GM19467 (cell line): ENCODE measurements at regions not wholly inside any gene's neighbourhood (a gene's known extent, or its start where the extent isn't known, plus 50 kb on each side); places are given as distances from the start of the nearest gene placed in this dataset.
A peak's percentile ranks its signal among the peaks of the same experiment; 100 is the strongest.
"Not testable (repeated sequence)": the region's sequence is repeated elsewhere in the genome, so short reads cannot be mapped to it uniquely, and the experiment has no call there.

Experiments used
- ATAC-seq: cut with Tn5 transposase; IDR thresholded peaks from one replicate; pipeline ENCODE4 v1.9.1; 2021; ENCODE audit warnings: mild to moderate bottlenecking, moderate library complexity; ENCODE audit not compliant: unreplicated experiment

DNA sequence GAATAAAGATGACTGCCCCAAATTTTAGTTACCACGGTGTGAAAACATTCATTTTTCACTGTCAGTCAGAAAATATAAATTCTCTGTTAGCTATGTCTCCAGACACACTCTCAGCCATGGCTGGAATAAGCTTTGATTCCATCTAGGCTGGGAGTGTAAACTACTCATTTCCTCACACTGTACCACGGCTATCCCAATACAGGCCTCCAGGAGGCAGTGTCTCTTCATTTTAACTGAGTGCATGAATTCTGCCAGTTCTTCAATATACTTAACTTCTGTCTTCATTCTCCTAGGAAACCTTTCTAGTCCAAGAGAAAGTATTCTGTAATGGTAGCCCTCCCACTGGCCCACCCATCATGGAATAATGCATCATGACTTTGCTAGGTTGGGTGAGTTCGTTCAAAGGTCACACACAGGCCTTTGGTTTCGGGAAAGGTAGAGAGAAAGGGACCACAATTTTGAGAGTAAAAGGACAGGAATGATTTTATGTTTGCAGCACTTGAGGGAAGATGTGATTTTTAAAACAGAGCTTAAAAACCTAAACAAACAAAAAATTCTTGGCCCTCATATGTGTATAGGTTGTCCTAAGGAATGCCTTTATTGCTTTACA is 381.1 kb downstream of the SEC23A start:
- ATAC-seq = peak; percentile 89

DNA sequence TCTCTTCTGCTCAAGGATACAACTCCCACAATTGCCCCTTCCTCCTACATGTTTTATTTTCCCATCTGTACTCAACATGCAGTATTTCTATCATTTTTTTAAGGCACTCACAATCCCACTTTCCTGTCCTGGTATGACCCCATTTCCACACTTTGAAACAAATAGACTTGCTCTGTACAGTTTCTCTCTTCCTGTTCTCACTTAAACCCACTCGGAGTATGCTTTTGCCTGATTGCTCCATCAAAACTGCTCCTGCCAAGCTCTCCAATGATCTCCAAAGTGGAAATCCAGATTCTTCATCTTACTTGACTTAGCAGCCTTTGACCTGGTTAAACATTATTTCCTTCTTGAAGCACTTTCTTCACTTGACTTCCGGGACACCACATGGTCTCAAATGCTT is 384.5 kb downstream of the SEC23A start:
- ATAC-seq = no peak

DNA sequence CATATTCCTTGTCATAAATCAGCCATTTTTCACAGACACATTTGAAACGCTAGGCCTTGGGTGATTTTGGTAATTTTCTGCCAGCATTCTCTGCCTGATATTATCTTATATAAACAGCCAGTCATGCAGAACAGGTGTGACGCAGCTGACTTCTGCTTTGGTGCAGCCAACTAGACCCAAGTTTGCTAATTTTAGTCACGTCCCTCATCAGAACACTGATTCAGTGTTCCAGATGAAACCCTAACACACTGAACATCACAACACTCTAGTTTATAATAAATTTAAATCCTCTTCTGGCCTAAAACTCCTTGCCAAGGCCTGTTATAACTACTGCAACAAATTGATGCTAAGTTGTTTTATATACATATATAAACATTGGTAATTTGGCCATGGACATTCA is 386.1 kb downstream of the SEC23A start:
- no peak for ATAC-seq

DNA sequence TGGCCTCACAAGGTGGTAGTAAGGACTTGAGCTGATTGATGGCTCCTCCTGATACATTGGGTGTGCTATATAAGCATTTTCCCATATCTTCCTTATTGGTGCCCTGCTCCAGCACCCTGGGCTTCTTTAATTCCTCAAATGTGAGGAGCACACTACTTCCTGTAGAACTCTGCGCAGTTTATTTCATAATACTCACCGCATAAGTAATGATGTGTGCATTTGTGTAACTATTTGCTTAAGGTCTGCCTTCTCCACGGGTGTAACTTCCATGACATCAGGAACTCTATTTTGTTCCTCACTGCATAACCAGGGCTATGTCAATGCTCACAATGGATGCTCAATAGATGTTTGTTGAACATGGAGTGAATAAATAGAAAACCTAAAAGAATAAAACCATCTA is 392.2 kb downstream of the SEC23A start:
- ATAC-seq = no peak

DNA sequence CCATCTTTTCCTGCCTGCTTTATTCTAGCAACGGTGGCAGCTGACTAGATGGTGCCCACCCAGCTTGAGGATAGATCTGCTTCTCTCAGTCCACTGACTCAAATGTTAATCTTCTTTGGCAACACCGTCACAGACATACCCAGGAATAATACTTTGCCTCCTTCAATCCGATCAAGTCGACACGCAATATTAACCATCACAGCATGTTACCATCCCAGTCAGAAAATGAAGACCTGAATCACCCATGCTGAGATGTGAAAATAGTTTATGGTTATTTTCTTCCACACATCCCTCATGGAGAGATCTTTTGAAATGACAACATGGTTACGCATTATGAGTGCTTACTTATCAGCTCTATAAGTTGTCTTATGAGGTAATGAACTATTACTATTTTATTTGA is 392.8 kb downstream of the SEC23A start:
- ATAC-seq = no peak

DNA sequence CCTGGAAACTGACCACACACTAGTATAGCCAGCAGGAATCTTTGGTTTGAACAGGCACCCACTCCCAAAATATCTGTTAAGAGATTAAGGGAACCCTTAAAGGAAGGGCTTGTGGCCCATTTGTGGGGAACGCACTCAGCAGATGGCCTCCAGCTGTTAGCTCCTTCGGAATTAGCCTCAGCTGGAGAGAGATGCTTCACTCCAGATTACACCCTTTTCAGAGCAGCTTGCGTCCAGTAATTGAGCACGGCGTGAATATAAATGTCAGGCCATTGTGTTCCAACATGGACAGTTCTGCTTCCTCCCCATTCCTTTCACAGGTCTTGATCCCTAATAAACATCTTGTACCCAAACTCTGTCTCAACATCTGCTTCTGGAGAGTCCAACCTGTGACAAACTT is 397.8 kb downstream of the SEC23A start:
- no peak for ATAC-seq

DNA sequence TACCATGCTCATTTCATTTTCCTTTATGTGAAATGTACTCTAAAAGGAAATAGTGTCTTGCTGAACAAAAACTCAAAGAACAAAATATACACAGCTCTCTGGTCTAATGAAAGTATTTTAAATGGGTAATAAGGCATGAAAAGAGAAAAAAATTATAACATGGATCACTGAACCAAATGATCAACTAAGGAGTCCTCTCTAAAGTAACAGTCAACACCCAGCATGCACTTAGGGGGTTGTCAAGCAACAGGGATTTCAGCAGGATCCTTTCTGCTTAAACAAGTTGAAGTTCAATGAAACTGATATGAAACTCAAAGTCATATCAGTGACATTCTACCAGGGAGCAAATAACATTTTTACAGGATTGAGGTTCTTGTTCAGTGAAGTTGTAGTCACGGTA is 398.8 kb downstream of the SEC23A start:
- ATAC-seq = no peak

DNA sequence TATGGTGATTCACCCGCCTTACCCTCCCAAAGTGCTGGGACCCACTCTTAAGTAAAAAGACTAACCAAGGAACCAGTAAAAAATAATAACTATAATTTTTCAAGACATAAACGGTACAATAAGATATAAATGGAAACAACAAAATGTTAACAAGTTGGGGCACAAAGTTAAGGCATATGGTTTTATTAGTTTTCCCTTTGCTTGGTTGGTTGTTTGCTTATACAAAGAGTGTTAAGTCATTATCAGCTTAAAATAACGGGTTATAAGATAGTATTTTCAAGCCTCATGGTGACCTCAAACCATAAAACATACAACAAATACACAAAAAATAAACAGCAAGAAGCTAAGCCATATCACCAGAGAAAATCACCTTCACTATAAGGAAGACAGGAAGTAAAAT is 406.1 kb downstream of the SEC23A start:
- ATAC-seq = no peak

DNA sequence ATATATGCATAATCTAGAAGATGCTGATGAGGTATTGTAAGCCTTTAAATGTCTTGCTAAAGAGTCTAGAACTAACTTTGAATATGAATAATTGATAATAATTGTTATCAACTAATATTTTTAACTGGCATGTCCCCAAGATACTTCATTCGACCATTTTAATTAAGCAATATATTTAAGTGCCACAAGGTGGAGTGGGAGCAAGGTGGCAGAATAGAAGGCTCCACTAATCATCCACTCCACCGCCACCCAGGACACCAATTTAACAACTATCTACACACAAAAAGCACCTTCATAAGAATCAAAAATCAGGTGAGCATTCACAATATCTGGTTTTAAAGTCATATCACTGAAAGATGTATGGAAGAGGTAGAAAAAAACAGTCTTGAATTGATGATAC is 409.6 kb downstream of the SEC23A start:
- ATAC-seq = no peak

DNA sequence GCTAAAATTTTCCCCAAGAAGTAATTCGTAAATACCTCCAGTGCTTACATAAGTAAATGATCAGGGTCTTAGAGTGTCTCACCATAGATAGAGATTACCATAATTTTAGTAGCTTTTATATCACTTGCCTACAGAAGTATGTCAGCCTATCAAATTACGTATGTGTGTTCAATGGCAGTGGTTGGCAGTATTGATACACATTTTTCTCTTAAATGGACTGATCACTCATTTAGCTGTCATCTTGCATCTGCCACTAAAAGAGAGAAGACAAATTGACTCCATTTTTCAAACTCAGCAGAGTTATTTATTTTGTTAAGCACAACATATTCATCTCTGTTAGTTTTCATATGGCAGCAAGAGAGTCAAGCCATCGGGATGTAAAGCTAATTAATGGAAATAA is 413.1 kb upstream of the CLEC14A start:
- ATAC-seq = no peak

DNA sequence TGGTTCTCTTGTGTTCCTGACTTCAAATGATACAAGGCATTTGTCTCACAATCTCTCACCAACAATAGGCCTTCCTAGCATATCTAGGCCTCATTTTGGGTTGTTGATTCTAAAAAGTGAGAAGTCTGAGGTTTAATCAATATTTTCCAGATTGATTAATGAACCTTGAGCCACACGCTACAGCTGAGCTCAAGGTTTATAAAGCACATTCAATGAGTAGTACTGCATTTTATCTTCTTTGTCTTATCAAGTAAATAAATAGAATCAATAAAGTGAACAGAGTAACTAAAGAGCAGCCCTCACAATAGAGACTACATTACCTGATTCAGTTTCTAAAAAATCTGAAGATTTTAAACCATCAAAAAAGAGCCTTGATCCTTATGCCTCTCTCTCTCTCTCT is 407.5 kb upstream of the CLEC14A start:
- no peak for ATAC-seq

DNA sequence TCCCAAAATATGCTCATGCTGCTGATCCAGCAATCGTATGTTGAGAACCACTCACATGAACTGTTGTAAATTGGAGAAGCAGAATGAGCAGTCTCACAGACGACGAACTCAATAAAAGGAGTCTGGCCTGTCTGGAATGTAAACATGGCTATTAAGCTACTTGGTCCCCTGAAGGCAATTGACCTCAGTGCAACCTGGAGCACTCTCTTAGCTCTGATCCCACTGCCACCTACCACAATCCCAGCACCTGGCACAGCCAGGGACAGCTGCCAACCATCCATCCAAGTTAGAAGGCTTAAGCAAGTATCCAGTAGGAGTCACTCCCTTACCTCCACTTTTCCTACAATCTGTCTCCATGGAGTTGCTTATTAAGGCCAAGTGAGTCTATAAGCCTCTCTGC is 406.9 kb upstream of the CLEC14A start:
- no peak for ATAC-seq

DNA sequence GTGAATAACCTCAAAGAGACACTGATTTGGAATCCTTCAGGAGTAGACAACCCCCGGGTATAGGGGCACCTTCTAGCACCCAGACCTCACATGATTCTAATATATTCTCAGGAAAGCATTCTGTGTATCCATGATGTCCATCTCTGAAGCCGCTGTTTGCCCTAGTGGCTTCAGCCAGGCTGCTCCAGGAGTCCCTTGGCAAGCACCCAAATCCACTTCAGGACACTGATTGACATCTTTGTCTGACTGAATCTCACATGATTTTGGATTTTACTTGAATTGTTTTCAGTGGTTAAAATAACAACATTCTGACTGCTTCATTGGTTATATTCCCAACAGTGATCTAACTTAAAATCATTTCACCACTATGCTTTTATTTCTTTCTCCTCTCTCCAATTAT is 390.5 kb upstream of the CLEC14A start:
- no peak for ATAC-seq

DNA sequence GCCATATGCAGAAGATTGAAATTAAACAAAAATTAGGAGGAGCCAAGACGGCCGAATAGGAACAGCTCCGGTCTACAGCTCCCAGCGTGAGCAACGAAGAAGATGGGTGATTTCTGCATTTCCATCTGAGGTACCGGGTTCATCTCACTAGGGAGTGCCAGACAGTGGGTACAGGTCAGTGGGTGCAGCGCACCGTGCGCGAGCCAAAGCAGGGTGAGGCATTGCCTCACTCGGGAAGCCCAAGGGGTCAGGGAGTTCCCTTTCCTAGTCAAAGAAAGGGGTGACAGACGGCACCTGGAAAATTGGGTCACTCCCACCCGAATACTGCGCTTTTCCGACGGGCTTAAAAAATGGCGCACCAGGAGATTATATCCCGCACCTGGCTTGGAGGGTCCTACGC is 379.0 kb upstream of the CLEC14A start:
- not testable (repeated sequence) for ATAC-seq

DNA sequence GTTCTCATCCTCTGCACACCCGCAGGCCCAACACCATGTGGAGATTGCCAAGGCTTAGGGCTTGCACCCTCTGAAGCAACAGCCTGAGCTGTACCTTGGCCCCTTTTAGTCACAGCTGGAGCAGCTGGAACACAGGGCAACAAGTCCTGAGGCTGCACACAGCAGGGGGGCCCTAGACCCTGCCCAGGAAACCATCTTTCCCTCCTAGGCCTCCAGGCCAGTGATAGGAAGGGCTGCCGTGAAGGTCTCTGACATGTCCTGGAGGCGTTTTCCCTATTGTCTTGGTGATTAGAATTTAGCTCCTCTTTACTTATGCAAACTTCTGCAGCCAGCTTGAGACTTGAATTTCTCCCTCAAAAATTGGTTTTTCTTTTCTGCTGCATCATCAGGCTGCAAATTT is 373.5 kb upstream of the CLEC14A start:
- no peak for ATAC-seq

DNA sequence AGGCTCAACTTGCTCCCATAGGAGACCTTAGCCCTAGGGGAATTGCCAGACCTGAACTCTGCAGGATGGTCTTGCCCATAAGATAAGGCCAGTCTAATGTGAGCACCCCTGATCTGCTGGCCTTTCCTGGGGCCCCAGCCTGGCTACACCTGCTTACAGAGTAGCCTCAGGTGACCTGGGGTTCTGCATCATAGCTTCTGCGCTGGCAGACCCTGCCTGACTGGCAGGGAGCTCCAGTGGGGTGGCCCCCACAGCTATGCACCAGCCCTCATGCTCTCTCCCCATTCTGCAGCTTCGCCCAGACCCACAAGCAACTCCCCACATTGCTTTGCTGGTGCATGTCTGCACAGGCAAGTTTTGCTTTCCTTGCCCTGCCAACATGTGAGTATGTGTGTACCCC is 371.3 kb upstream of the CLEC14A start:
- no peak for ATAC-seq

DNA sequence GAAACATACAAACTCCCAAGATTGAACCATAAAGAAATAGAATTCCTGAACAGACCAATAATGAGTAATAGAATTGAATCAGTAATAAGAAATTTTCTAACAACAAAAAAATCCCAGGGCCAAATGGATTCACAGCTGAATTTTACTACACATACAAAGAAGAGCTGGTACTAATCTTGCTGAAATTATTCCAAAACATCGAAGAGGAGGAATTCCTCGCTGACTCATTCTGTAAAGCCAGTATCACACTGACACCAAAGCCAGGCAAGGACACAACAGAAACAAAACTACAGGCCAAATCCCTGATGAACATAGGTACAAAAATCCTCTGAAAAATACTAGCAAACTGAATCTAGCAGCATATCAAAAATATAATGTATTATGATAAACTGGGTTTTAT is 367.8 kb upstream of the CLEC14A start:
- no peak for ATAC-seq

DNA sequence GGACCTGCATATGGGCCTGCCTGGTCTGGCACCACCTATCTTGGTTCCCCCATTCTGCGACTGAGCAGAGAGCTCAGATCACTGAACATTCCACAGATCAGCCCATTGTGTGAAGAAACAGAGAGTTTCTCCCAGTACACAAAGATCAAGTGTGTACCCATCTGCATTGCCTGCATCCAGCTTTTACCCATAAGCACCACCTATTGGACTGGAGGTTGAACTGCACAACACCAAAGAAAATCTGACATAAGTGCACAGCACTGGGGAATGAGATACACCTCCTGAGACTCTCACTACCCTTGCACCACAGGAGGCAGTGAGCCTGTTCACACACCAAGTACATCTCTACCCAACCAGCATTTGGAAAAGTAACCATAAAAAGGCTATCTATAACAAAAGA is 362.6 kb upstream of the CLEC14A start:
- no peak for ATAC-seq

DNA sequence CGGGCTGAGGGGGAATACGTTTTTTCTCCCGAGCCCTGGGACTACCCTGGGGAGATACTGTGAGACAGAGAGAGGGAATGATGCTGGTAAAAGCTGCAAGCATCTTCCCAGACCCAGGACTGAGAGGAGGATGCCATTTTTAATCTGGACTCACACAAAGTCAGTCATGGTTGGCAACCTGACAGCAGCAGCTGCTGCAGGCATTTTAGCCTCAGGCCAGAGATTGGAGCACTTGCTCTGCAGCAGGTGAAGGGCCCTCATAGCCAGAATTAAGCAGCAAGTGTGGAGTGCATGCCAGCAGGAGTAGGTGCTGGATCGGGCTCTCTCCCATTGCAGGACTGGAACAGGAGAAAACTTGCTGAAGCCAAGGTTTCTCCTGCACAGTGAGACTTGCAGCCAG is 361.1 kb upstream of the CLEC14A start:
- no peak for ATAC-seq

DNA sequence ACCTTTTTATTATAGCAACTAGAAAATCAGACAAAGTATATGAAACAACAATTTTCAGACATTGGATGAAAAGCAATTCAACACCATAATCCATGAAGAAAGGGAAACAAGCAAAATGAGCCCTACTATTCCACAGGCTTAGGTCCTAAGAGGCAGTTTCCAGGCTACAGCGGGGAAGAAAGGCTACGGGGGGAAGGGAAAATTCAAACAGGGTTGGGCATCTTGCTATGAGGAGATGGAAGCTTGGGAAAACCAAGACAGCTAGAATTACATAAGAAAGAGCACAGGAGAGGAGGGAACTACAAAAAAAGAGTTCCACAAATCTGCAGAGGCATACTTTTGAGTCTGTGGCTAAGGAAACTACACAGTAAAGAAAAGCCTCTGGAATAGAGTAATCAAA is 356.0 kb upstream of the CLEC14A start:
- no peak for ATAC-seq

DNA sequence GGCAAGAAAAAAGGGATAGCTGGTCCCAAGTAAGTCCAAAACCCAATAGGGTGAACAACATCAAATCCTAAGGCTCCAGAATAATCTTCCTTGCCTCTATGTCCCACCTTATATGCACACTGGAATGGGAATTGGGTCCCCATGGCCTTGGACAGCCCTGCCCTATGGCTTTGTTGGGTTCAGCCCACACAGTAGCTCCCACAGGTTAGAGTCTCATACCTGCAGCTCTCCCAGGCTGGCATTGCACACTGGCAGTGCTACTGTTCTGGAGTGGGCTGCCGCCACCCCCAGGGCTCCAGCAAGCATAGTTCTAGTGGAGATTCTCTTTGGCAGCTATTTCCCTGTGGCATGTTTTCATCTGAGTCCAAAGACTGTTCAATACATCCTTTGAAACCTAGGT is 352.4 kb upstream of the CLEC14A start:
- ATAC-seq = no peak

DNA sequence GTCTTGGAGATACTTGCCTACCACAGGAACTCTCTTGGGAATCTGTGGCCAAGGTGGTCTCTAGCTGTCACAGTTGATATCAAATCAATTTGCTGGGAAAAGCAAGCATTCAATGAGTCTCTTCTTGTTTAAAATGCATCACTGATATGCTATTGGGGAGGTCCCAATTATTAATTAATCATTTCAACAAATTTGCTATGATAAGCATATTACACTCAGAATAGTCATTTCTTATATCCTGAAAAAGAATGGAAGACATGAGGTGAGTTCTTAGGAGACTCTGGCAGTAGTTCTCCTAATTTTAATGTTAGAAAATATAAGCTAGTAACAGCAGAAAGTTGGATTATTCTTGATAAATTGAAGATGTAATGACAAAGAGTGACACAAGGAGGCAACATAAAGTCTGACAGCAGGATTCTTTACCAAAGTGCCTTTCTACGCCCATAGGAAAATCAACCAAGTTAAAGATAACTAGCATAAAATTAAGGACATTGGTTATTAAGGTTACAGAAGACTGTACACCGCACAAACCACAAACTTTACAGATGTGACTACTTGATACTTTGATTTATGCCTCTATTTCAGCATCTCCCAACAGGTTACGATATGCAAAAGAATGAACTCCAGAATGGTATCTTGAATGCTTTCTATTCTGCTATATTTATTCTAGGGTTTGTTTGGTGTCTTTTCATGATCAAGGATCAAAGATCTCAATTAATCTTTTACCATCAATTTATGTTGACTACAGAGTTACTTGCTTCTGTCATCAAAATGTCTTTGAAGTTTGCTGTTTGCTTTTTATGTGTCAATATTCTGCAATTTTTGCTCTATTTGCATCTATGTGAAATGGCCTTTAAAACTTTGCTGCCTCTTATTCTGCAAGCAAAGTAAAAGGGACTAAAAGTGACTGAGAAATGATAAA is 349.6 kb upstream of the CLEC14A start:
- ATAC-seq = no peak

DNA sequence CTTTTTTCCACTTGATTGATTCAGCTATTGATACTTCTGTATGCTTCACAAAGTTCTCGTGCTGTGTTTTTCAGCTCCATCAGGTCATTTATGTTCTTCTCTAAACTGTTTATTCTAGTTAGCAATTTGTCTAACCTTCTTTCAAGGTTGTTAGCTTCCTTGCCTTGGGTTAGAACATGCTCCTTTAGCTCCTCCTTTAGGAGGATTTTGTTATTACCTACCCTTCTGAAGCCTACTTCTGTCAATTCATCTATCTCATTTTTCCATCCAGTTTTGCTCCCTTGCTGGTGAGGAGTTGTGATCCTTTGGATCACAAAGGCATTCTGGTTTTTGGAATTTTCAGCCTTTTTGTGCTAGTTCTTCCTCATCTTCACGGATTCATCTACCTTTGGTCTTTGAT is 344.7 kb upstream of the CLEC14A start:
- ATAC-seq = not testable (repeated sequence)
